ENCODE measurements at regions not wholly inside any gene's neighbourhood (a gene's known extent, or its start where the extent isn't known, plus 50 kb on each side); places are given as distances from the start of the nearest gene placed in this dataset.

- TF ChIP-seq CUX1 (IDR thresholded peaks at IDR 0.05; ENCODE audit: insufficient replicate concordance, low read depth, low read length), result no peak
- no peak for TF ChIP-seq IRF5 (IDR thresholded peaks at IDR 0.05; ENCODE audit: borderline replicate concordance)
- no peak for TF ChIP-seq ZBTB4 (CRISPR knock-in tag; IDR thresholded peaks at IDR 0.05)
- TF ChIP-seq HDGF (IDR thresholded peaks at IDR 0.05), result no peak
- no peak for TF ChIP-seq TCF7 (IDR thresholded peaks at IDR 0.05; ENCODE audit: borderline replicate concordance)
- no peak for TF ChIP-seq ZBED1 (IDR thresholded peaks at IDR 0.05; ENCODE audit: borderline replicate concordance)
- no peak for TF ChIP-seq CEBPZ (IDR thresholded peaks at IDR 0.05; ENCODE audit: low read depth, low read length)
- TF ChIP-seq HSF1 (IDR thresholded peaks at IDR 0.05; ENCODE audit: low read depth, low read length), result no peak
- TF ChIP-seq BCL3 (IDR thresholded peaks at IDR 0.05; ENCODE audit: borderline replicate concordance, insufficient read depth, low read depth, low read length, poor library complexity, severe bottlenecking), result no peak
- no peak for TF ChIP-seq FOS (IDR thresholded peaks at IDR 0.05; ENCODE audit: borderline replicate concordance, extremely low read depth, insufficient read length)
- no peak for TF ChIP-seq TAF1 (IDR thresholded peaks at IDR 0.05; ENCODE audit: borderline replicate concordance, low read depth, low read length)
- TF ChIP-seq JUNB (IDR thresholded peaks at IDR 0.05), result no peak
- no peak for TF ChIP-seq MEF2A (IDR thresholded peaks at IDR 0.05; ENCODE audit: insufficient read depth, low read depth, low read length)
- TF ChIP-seq NR2C1 (IDR thresholded peaks at IDR 0.05), result no peak
Measured at GRCh38 chr7:17027789-17028152, 146.0 kb upstream of the AGR3 start (continued).
